ENCODE measurements at regions not wholly inside any gene's neighbourhood (a gene's known extent, or its start where the extent isn't known, plus 50 kb on each side); places are given as distances from the start of the nearest gene placed in this dataset.

DNA sequence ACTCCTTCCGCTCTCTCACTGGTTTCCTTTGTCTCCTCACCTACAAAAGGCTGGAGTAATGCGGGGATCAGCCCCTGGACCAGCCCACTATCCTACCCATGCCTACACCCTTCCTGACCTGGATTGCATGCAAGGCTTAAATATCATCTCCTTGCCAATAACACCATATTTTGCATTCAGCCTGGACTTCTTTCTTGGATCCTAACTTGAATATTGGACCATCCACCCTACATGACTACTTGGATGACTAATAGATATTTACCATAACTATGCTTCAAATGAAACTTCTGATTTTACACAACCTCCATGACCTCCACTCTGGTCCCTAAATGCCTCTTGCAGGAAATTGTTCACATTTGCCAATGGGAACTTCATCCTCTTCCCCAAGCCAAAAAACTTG lies 188.3 kb upstream of the AKR1E2 start:
- no peaks in the 10 kb centered on the region for H4K20me1 ChIP-seq (ENCODE audit: control insufficient read depth, insufficient read depth, insufficient read length)
- no peak overlapping the region for H2BK12ac ChIP-seq (ENCODE audit: insufficient read length, low read depth, low read length)
- no peak overlapping the region for H3K9ac ChIP-seq (ENCODE audit: extremely low read depth, insufficient read length, low read length)
- no peak overlapping the region for H3K14ac ChIP-seq (ENCODE audit: insufficient read depth, low read length)
- H2BK120ac ChIP-seq (ENCODE audit: low read depth, low read length, poor library complexity, severe bottlenecking), result no peak overlapping the region
- no peak overlapping the region for H3K4me2 ChIP-seq (ENCODE audit: insufficient read depth, insufficient read length, low read length)
- H2AK5ac ChIP-seq (ENCODE audit: insufficient read length, low read length), result no peak overlapping the region
- 0 out of 2 replicates have a peak, but pooled peaks cover 2% of the 10 kb centered on the region for H3K79me2 ChIP-seq (ENCODE audit: insufficient read depth, low read length)
- H3K27me3 ChIP-seq (ENCODE audit: insufficient read depth, low read length), result no peaks in the 10 kb centered on the region
- no peak overlapping the region for H3T11ph ChIP-seq (ENCODE audit: low read length)
- no peak overlapping the region for H2BK15ac ChIP-seq (ENCODE audit: low read depth, low read length)
- H2BK5ac ChIP-seq (ENCODE audit: insufficient read length, low read length), result no peak overlapping the region
- H3K79me1 ChIP-seq (ENCODE audit: insufficient read depth, low read depth, low read length, poor library complexity, severe bottlenecking), result no peaks in the 10 kb centered on the region
- no peak overlapping the region for H4K5ac ChIP-seq (ENCODE audit: insufficient read length, low read depth, low read length)
- H3K4me1 Mint-ChIP-seq, result peaks cover 13% of the 10 kb centered on the region in 2 experiments
- no peak overlapping the region for H3K27ac Mint-ChIP-seq
- H4K8ac ChIP-seq (replicated peaks; ENCODE audit: insufficient read length, low read depth, low read length), result no peak overlapping the region
- no peak overlapping the region for H2BK20ac ChIP-seq (ENCODE audit: low read depth, low read length, poor library complexity, severe bottlenecking)
- H3K27ac ChIP-seq (ENCODE audit: insufficient read length, low read depth, low read length), result no peak overlapping the region
- no peak overlapping the region for H3K18ac ChIP-seq (ENCODE audit: insufficient read length, low read depth, low read length)
- WGBS (ENCODE audit: extremely low coverage, insufficient read length, low lambda C conversion rate), result no CpG with 5 or more reads among the region's 2 CpGs
- no peak for DNase-seq
- TF ChIP-seq, protein P1, sequence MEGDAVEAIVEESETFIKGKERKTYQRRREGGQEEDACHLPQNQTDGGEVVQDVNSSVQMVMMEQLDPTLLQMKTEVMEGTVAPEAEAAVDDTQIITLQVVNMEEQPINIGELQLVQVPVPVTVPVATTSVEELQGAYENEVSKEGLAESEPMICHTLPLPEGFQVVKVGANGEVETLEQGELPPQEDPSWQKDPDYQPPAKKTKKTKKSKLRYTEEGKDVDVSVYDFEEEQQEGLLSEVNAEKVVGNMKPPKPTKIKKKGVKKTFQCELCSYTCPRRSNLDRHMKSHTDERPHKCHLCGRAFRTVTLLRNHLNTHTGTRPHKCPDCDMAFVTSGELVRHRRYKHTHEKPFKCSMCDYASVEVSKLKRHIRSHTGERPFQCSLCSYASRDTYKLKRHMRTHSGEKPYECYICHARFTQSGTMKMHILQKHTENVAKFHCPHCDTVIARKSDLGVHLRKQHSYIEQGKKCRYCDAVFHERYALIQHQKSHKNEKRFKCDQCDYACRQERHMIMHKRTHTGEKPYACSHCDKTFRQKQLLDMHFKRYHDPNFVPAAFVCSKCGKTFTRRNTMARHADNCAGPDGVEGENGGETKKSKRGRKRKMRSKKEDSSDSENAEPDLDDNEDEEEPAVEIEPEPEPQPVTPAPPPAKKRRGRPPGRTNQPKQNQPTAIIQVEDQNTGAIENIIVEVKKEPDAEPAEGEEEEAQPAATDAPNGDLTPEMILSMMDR (conservative IDR thresholded peaks at IDR 0.05), result no peak
- H3K9me3 ChIP-seq (ENCODE audit: control insufficient read depth, low read depth, low read length), result no peaks in the 10 kb centered on the region
- H3K4me1 ChIP-seq (ENCODE audit: insufficient read depth, low read length), result no peaks in the 10 kb centered on the region; the same call in 1 of the 2 replicates
- no peak overlapping the region for H3K23ac ChIP-seq (ENCODE audit: insufficient read length, low read depth, low read length)
- no peaks in the 10 kb centered on the region for H3K27me3 Mint-ChIP-seq (ENCODE audit: low read depth)
- no peaks in the 10 kb centered on the region for H3K36me3 Mint-ChIP-seq (ENCODE audit: insufficient read depth in 1 of 3, low read depth in 3 of 3)
- no peak overlapping the region for H3K4ac ChIP-seq (ENCODE audit: low read depth, low read length)
- H2AFZ ChIP-seq (ENCODE audit: low read length), result no peak overlapping the region
- no peaks in the 10 kb centered on the region for H3K9me3 Mint-ChIP-seq
- no peak overlapping the region for H3K4me3 Mint-ChIP-seq
- no peak overlapping the region for H4K91ac ChIP-seq (ENCODE audit: insufficient read length, low read depth, low read length)
- H3K56ac ChIP-seq (ENCODE audit: insufficient read length, low read depth, low read length), result no peak overlapping the region
- H3K23me2 ChIP-seq (ENCODE audit: insufficient read length, low read depth, low read length, poor library complexity, severe bottlenecking), result no peaks in the 10 kb centered on the region
